ENCODE measurements at regions not wholly inside any gene's neighbourhood (a gene's known extent, or its start where the extent isn't known, plus 50 kb on each side); places are given as distances from the start of the nearest gene placed in this dataset.

GRCh38 chrX:96438803-96439202 lies 245.8 kb upstream of the DIAPH2 start:
- in situ Hi-C loops (cut with HindIII; ENCODE audit: low pct_unique_long_range_greater_than_20kb, low sequenced_read_pairs) (no loop called here), intact Hi-C loops (cut with micrococcal nuclease; ENCODE audit: unreplicated experiment) (no loop called here)
- Histone ChIP-seq H3K27me3 (ENCODE audit: control insufficient read depth, insufficient read depth, low read length) (no peaks in the 10 kb centered on the region), H3K36me3 (ENCODE audit: control insufficient read depth, insufficient read depth, low read length) (no peaks in the 10 kb centered on the region), H3K9me3 (ENCODE audit: control insufficient read depth, insufficient read depth, low read depth, low read length) (no peaks in the 10 kb centered on the region), H3K4me1 (ENCODE audit: control insufficient read depth, insufficient read depth, low read length) (no peaks in the 10 kb centered on the region), H3K27ac (ENCODE audit: low read length) (no peak overlapping the region), H3K4me3 (ENCODE audit: low read depth in 2 of 2, low read length in 2 of 2) (no peak overlapping the region)
- ATAC-seq, result no peak
- no peak for DNase-seq (ENCODE audit: low read depth, low spot score)
- ChIA-PET POLR2A (no interaction called here), CTCF (no interaction called here)
- no TSS peak for BruUV-seq (replicated peaks)
- no peak for TF ChIP-seq CTCF (IDR thresholded peaks at IDR 0.05)

- no peak overlapping the region for H3K4me3 ChIP-seq (ENCODE audit: low read depth in 2 of 2, low read length in 2 of 2)
- H3K27ac ChIP-seq (ENCODE audit: low read length), result no peak overlapping the region
- no peaks in the 10 kb centered on the region for H3K4me1 ChIP-seq (ENCODE audit: control insufficient read depth, insufficient read depth, low read length)
- H3K9me3 ChIP-seq (ENCODE audit: control insufficient read depth, insufficient read depth, low read depth, low read length), result no peaks in the 10 kb centered on the region
- BruUV-seq (replicated peaks), result no TSS peak
- ChIA-PET CTCF (no interaction called here), POLR2A (no interaction called here)
- H3K36me3 ChIP-seq (ENCODE audit: control insufficient read depth, insufficient read depth, low read length), result no peaks in the 10 kb centered on the region
- intact Hi-C loops (cut with micrococcal nuclease; ENCODE audit: unreplicated experiment), result no loop called here
- DNase-seq (ENCODE audit: low read depth, low spot score) (no peak), ATAC-seq (no peak)
- TF ChIP-seq TCF7L2 (IDR thresholded peaks at IDR 0.05; ENCODE audit: low read depth, low read length) (no peak), CTCF (IDR thresholded peaks at IDR 0.05) (no peak), SIN3A (IDR thresholded peaks at IDR 0.05; ENCODE audit: borderline replicate concordance, insufficient read depth, low read depth, low read length) (no peak), POLR2AphosphoS5 (IDR thresholded peaks at IDR 0.05; ENCODE audit: low read depth, low read length) (no peak), REST (IDR thresholded peaks at IDR 0.05; ENCODE audit: insufficient read depth in 1 of 2, low read depth in 2 of 2, low read length in 1 of 2) (no peak)
- H3K27me3 ChIP-seq (ENCODE audit: control insufficient read depth, insufficient read depth, low read length), result no peaks in the 10 kb centered on the region
- in situ Hi-C loops (cut with HindIII; ENCODE audit: low pct_unique_long_range_greater_than_20kb, low sequenced_read_pairs), result no loop called here
Observed at GRCh38 chrX:96440941-96441340, 243.7 kb upstream of the DIAPH2 start.

- H3K9me3 ChIP-seq (ENCODE audit: control insufficient read depth, insufficient read depth, low read depth, low read length), result no peaks in the 10 kb centered on the region
- H3K36me3 ChIP-seq (ENCODE audit: control insufficient read depth, insufficient read depth, low read length), result no peaks in the 10 kb centered on the region
- CTCF ChIA-PET, result no interaction called here
- no peaks in the 10 kb centered on the region for H3K4me1 ChIP-seq (ENCODE audit: control insufficient read depth, insufficient read depth, low read length)
- DNase-seq (ENCODE audit: low read depth, low spot score) (no peak), ATAC-seq (no peak)
- POLR2A ChIA-PET, result no interaction called here
- H3K27me3 ChIP-seq (ENCODE audit: control insufficient read depth, insufficient read depth, low read length), result no peaks in the 10 kb centered on the region
- no TSS peak for BruUV-seq (replicated peaks)
- intact Hi-C loops (cut with micrococcal nuclease; ENCODE audit: unreplicated experiment) (no loop called here), in situ Hi-C loops (cut with HindIII; ENCODE audit: low pct_unique_long_range_greater_than_20kb, low sequenced_read_pairs) (no loop called here)
- H3K4me3 ChIP-seq (ENCODE audit: low read depth in 2 of 2, low read length in 2 of 2), result no peak overlapping the region
- H3K27ac ChIP-seq (ENCODE audit: low read length), result no peak overlapping the region
- TF ChIP-seq REST (IDR thresholded peaks at IDR 0.05; ENCODE audit: insufficient read depth in 1 of 2, low read depth in 2 of 2, low read length in 1 of 2) (no peak), SIN3A (IDR thresholded peaks at IDR 0.05; ENCODE audit: borderline replicate concordance, insufficient read depth, low read depth, low read length) (no peak), POLR2AphosphoS5 (IDR thresholded peaks at IDR 0.05; ENCODE audit: low read depth, low read length) (no peak), TCF7L2 (IDR thresholded peaks at IDR 0.05; ENCODE audit: low read depth, low read length) (no peak), CTCF (IDR thresholded peaks at IDR 0.05) (no peak)
Observed at GRCh38 chrX:96445531-96446065, 239.0 kb upstream of the DIAPH2 start.

All from Panc1 (cell line).